Dendritic cell treated with granulocyte-macrophage colony-stimulating factor and Interleukin-4, amounts not matched to agents 40 ng/mL and 50 ng/mL, for 4 days (primary cell): ENCODE measurements at regions not wholly inside any gene's neighbourhood (a gene's known extent, or its start where the extent isn't known, plus 50 kb on each side); places are given as distances from the start of the nearest gene placed in this dataset.
"Not testable (repeated sequence)": the region's sequence is repeated elsewhere in the genome, so short reads cannot be mapped to it uniquely, and the experiment has no call there.

Experiments used
- H3K27ac Mint-ChIP-seq: one replicate; pipeline ENCODE4 v1.8.0; 2022; ENCODE audit warnings: mild to moderate bottlenecking, mixed read lengths
- H3K27me3 Mint-ChIP-seq: one replicate; pipeline ENCODE4 v1.8.0; 2022; ENCODE audit warnings: mild to moderate bottlenecking, mixed read lengths
- H3K36me3 Mint-ChIP-seq: one replicate; pipeline ENCODE4 v1.8.0; 2022; ENCODE audit warnings: low read depth, mixed read lengths
- H3K4me1 Mint-ChIP-seq: one replicate; pipeline ENCODE4 v1.8.0; 2022; ENCODE audit warnings: low read depth, mixed read lengths
- H3K4me3 Mint-ChIP-seq: one replicate; pipeline ENCODE4 v1.8.0; 2022; ENCODE audit warnings: mild to moderate bottlenecking, moderate library complexity, mixed read lengths
- H3K9me3 Mint-ChIP-seq: one replicate; pipeline ENCODE4 v1.8.0; 2022; ENCODE audit warnings: mixed read lengths
- intact Hi-C: fragments of 100-400 bp; cut with micrococcal nuclease; formaldehyde crosslinking; loops from one replicate; pipeline ENCODE4 v1.15.0; 2022

DNA sequence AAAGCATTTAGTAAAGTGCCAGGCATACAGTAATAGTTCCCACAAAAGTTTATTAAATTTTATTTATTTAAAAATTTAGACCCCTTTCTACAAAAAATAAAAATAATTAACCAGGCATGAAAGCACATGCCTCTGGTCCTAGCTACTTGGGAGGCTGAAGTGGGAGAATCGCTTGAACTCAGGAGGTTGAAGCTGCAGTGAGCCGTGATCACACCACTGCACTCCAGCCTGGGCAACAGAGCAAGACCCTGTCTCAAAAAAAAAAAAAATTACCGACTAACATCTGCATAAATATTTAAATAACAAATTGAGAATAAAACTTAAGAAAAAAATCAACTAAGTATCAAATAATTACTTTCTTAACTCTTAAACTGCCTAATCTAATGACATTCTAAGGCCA, 64.3 kb upstream of the TRIM24 start:
- H3K4me3 Mint-ChIP-seq, result no peak overlapping the region
- H3K27ac Mint-ChIP-seq, result no peak overlapping the region
- no peaks in the 10 kb centered on the region for H3K36me3 Mint-ChIP-seq
- H3K4me1 Mint-ChIP-seq, result peaks cover 4% of the 10 kb centered on the region
- peaks cover 16% of the 10 kb centered on the region for H3K9me3 Mint-ChIP-seq
- intact Hi-C loops, result no loop called here
- H3K27me3 Mint-ChIP-seq, result no peaks in the 10 kb centered on the region

DNA sequence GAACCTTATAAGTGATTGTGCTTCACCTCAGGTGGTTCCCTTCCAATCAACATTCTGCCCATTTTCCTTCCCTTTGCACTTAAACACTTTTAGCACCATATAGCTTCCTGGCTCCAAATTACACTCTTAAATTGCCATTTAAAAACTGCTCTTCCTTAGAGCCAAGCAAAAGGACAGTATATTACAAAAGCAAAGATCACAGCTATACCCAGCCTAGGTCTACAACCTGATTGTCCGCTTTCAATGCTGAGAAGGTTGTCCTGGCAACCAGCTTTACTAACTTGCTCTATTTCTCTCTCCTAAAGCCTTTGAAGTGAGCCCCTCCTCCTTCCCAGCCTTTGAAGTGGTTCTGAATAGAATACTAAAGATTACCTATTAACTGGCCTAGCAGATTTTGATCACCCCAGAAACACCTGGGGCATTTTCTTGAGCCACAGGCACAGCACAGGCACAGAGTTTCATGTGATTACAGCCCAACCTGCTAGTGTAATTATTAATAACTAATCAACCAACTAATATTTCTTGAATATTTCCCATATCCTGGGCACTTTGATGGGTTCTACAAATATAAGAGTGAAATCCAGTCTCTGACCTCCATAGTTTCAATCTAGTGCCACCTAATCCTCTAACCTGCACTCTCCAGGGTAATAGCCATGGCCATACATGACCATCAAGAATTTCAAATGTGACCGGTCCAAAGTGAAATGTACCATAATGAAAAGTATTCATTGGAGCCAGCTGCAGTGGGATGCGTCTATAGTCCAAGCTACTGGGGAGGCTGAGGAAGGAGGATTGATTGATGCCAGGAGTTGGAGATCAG, 63.6 kb upstream of the TRIM24 start:
- no peak overlapping the region for H3K4me3 Mint-ChIP-seq
- no peaks in the 10 kb centered on the region for H3K36me3 Mint-ChIP-seq
- H3K9me3 Mint-ChIP-seq, result peaks cover 16% of the 10 kb centered on the region
- intact Hi-C loops, result no loop called here
- H3K27me3 Mint-ChIP-seq, result no peaks in the 10 kb centered on the region
- no peak overlapping the region for H3K27ac Mint-ChIP-seq
- peaks cover 5% of the 10 kb centered on the region for H3K4me1 Mint-ChIP-seq

DNA sequence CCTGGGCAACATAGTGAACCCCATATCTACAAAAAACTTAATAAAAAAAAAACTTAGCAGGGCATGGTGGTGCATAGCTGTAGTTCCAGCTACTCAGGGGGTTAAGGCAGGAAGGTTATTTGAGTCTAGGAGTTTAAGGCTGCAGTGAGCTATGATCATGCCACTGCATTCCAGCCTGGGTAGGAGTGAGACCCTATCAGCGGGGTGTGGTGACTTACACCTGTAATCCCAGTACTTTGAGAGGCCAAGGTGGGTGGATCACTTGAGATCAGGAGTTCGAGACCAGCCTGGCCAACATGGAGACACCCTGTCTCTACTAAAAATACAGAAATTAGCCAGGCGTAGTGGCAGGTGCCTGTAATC, 63.0 kb upstream of the TRIM24 start:
- H3K27me3 Mint-ChIP-seq, H3K27ac Mint-ChIP-seq, H3K4me1 Mint-ChIP-seq, H3K36me3 Mint-ChIP-seq, H3K4me3 Mint-ChIP-seq, intact Hi-C loops: not testable (repeated sequence)
- peaks cover 16% of the 10 kb centered on the region for H3K9me3 Mint-ChIP-seq

DNA sequence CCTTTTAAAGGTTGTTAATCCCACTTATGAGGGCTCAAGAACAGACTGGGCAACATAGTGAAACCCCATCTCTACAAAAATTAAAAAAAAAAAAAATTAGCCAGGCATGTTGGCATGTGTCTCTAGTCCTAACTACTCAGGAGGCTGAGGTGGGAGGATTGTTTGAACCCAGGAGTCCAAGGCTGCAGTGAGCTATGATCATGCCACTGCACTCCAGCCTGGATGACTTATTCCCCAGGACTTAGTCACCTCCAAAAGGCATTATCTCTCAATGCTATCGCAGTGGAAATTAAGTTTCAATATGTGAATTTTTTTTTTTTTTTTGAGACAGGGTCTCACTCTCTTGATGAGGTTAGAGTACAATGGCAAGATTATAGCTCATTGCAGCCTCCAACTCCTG, 61.2 kb upstream of the TRIM24 start:
- Mint-ChIP-seq H3K27me3 (no peaks in the 10 kb centered on the region), H3K27ac (no peak overlapping the region), H3K36me3 (no peaks in the 10 kb centered on the region), H3K4me1 (peaks cover 5% of the 10 kb centered on the region), H3K9me3 (peaks cover 22% of the 10 kb centered on the region), H3K4me3 (no peak overlapping the region)
- intact Hi-C loops, result no loop called here

DNA sequence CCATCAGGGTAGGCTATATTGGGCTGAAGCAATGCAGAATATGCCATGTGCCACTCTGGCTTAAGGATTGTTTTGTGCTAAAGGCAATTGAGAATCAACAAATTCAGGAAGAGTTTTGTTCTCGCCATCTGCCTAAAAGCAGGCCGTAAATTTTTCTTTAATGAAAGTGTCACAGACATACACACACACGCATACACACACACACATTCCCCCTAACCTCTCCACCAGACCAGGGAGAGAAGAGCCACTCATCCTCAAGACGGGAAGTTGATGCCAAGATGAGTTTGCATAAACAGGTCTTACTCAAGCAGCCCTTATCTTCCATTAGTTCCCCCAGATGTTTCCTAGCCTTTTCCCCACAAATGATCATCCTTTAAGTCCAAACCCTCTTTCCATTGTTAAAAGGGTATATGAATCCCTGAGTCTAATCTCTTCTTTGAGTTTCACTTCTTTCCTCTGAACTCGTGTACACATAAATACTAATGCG, 59.6 kb upstream of the TRIM24 start:
- Mint-ChIP-seq H3K36me3 (peaks cover 6% of the 10 kb centered on the region), H3K4me3 (no peak overlapping the region), H3K9me3 (peaks cover 19% of the 10 kb centered on the region), H3K27me3 (no peaks in the 10 kb centered on the region), H3K27ac (no peak overlapping the region), H3K4me1 (peaks cover 5% of the 10 kb centered on the region)
- intact Hi-C loops, result no loop called here

DNA sequence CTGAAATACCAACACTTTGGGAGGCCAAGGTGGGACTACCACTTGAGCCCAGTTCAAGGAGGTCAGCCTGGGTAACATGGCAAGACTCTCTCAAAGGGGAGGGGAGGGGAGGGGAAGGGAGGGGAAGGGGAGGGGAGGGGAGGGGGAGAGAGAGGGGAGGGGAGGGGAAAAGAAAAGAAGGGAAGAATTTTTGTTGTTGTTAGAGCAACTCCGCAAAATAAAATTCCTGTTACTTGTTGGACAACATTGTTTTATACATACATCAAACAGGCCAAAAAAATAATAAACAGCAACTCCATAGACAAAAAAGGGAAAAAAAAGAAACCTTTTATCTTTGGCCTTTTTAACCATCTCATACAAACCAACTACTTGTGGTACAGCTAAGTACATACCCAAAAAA, 57.3 kb upstream of the TRIM24 start:
- peaks cover 6% of the 10 kb centered on the region for H3K36me3 Mint-ChIP-seq

DNA sequence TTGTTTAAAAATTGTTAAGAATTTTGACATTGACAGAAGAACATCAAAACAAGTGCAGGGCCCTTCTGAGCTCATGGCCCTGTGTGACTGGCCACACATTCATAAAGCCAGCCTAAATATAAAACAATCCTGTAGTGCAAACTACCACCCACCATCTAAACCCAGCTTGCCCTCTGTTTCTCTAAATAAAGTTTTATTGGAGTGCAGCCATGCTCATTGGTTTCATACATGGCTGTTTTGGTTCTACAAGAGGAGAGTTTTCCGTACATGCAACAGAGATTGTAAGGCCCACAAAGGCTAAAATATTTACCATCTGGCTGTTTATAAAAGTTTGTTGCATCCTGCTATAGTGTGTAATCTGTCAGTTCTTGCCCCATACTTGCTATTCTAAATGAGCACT, 54.6 kb upstream of the TRIM24 start:
- H3K9me3 Mint-ChIP-seq, result peaks cover 19% of the 10 kb centered on the region
- H3K27ac Mint-ChIP-seq, result no peak overlapping the region
- intact Hi-C loops, result no loop called here
- peaks cover 6% of the 10 kb centered on the region for H3K36me3 Mint-ChIP-seq
- peaks cover 9% of the 10 kb centered on the region for H3K4me1 Mint-ChIP-seq
- H3K27me3 Mint-ChIP-seq, result no peaks in the 10 kb centered on the region
- H3K4me3 Mint-ChIP-seq, result no peak overlapping the region

More for the DNA sequence above, 57.3 kb upstream of the TRIM24 start:
- peaks cover 19% of the 10 kb centered on the region for H3K9me3 Mint-ChIP-seq
- H3K4me1 Mint-ChIP-seq, result peaks cover 8% of the 10 kb centered on the region
- no peaks in the 10 kb centered on the region for H3K27me3 Mint-ChIP-seq
- H3K4me3 Mint-ChIP-seq, result no peak overlapping the region
- intact Hi-C loops, result no loop called here
- H3K27ac Mint-ChIP-seq, result no peak overlapping the region

DNA sequence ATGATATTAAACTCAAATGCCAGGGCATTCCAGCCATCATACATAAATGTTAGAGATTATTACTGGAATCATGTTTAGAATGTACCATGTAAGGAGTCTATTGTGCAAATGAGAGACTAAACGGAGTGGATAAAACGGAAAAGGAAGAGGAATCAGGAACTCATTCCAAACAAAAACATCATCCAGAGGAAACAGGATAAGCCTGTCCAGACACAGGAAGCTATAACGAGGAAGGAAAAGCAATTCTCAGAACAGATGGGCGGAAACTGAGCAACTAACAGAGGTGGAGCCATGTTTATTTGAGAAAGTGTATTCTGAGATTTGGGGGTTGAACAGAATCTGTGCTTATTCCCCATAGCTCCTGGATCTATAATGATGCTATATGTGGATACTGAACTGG, 52.3 kb upstream of the TRIM24 start:
- no peak overlapping the region for H3K27ac Mint-ChIP-seq
- H3K27me3 Mint-ChIP-seq, result no peaks in the 10 kb centered on the region
- intact Hi-C loops, result no loop called here

More for the DNA sequence above, 52.3 kb upstream of the TRIM24 start:
- H3K4me1 Mint-ChIP-seq, result peaks cover 5% of the 10 kb centered on the region
- H3K9me3 Mint-ChIP-seq, result peaks cover 19% of the 10 kb centered on the region
- no peak overlapping the region for H3K4me3 Mint-ChIP-seq
- peaks cover 6% of the 10 kb centered on the region for H3K36me3 Mint-ChIP-seq
